OCI-LY7 (cell line): ENCODE measurements at regions not wholly inside any gene's neighbourhood (a gene's known extent, or its start where the extent isn't known, plus 50 kb on each side); places are given as distances from the start of the nearest gene placed in this dataset.

Experiments used
- BruUV-seq: library from RNA; stranded (reverse); fragments of 400-500 nt; replicated peaks from 2 replicates; lab custom pipeline; 2021; lab: Mats Ljungman, UMichigan
- CTCF ChIA-PET: fragments of 300-600 bp; sonication (Branson Sonifier 250); formaldehyde crosslinking; loops from one replicate; lab custom pipeline; 2022; ENCODE audit warnings: antibody characterized with exemption; ENCODE audit not compliant: unreplicated experiment; lab: Charles Lee
- POLR2A ChIA-PET: fragments of 300-600 bp; sonication (Branson Sonifier 250); formaldehyde crosslinking; loops from one replicate; lab custom pipeline; 2022; ENCODE audit warnings: antibody characterized with exemption; lab: Charles Lee
- DNase-seq: peaks from one replicate; pipeline ENCODE4 v3.0.0-alpha.2; 2015; ENCODE audit warnings: low spot score
- H2AFZ ChIP-seq: fragments of 200-600 bp; sonication (generic), shearing (Covaris generic); 2 replicates; pipeline ENCODE4 v1.6.1; 2014; ENCODE audit warnings: mild to moderate bottlenecking, antibody characterized with exemption, low read length, moderate library complexity
- H3K27ac ChIP-seq: fragments of 200-600 bp; sonication (generic); 2 replicates; pipeline ENCODE4 v1.5.1; 2014; ENCODE audit warnings: mixed run types, low read depth, mild to moderate bottlenecking, moderate library complexity, low read length, inconsistent platforms; ENCODE audit not compliant: poor library complexity, severe bottlenecking
- H3K36me3 ChIP-seq: fragments of 200-600 bp; sonication (generic); 2 replicates; pipeline ENCODE4 v1.6.1; 2014; ENCODE audit warnings: mild to moderate bottlenecking, antibody characterized with exemption, low read length, moderate library complexity, mixed read lengths; ENCODE audit not compliant: insufficient read depth
- H3K4me1 ChIP-seq: fragments of 200-600 bp; sonication (generic); 2 replicates; pipeline ENCODE4 v1.5.1; 2014; ENCODE audit warnings: mild to moderate bottlenecking, low read length; ENCODE audit not compliant: insufficient read depth, poor library complexity, severe bottlenecking
- H3K4me2 ChIP-seq: fragments of 200-600 bp; sonication (generic); 2 replicates; pipeline ENCODE4 v1.6.1; 2014; ENCODE audit warnings: mild to moderate bottlenecking, low read length
- H3K4me3 ChIP-seq: fragments of 200-600 bp; sonication (generic); 2 replicates; pipeline ENCODE4 v1.5.1; 2014; ENCODE audit warnings: mild to moderate bottlenecking, low read depth, low read length; ENCODE audit not compliant: poor library complexity, severe bottlenecking
- H3K79me2 ChIP-seq: fragments of 200-600 bp; sonication (generic); 2 replicates; pipeline ENCODE4 v1.6.1; 2016; ENCODE audit warnings: low read depth, mild to moderate bottlenecking, low read length, moderate library complexity, mixed read lengths; ENCODE audit not compliant: insufficient read depth
- H3K9me2 ChIP-seq: fragments of 200-600 bp; sonication (generic); 2 replicates; pipeline ENCODE4 v1.6.1; 2016; ENCODE audit warnings: mild to moderate bottlenecking, low read length, mixed read lengths; ENCODE audit not compliant: insufficient read depth
- H3K9me3 ChIP-seq: fragments of 200-600 bp; sonication (generic); 2 replicates; pipeline ENCODE4 v1.6.1; 2014; ENCODE audit warnings: mild to moderate bottlenecking, mixed run types, low read length, mixed read lengths
- H4K20me1 ChIP-seq: fragments of 200-600 bp; sonication (generic); 2 replicates; pipeline ENCODE4 v1.6.1; 2014; ENCODE audit warnings: mild to moderate bottlenecking, antibody characterized with exemption, low read length, moderate library complexity, mixed read lengths; ENCODE audit not compliant: insufficient read depth
- EZH2phosphoT487 ChIP-seq: fragments of 200-600 bp; sonication (generic); IDR thresholded peaks from 2 replicates; pipeline ENCODE4 v1.6.1; 2018; ENCODE audit warnings: low read depth, borderline replicate concordance, mild to moderate bottlenecking, mixed run types, antibody characterized with exemption, low read length, moderate library complexity, mixed read lengths
- intact Hi-C: fragments of 100-400 bp; cut with micrococcal nuclease; formaldehyde crosslinking; loops from one replicate; pipeline ENCODE4 v1.10.0; 2022; ENCODE audit not compliant: unreplicated experiment
- TF ChIP-seq, protein P1 (sequence below): fragments of 200-600 bp; sonication (generic); conservative IDR thresholded peaks from 2 replicates; pipeline ENCODE4 v1.5.1; 2014; ENCODE audit warnings: mild to moderate bottlenecking, antibody characterized with exemption, low read length, moderate library complexity, mixed read lengths

DNA sequence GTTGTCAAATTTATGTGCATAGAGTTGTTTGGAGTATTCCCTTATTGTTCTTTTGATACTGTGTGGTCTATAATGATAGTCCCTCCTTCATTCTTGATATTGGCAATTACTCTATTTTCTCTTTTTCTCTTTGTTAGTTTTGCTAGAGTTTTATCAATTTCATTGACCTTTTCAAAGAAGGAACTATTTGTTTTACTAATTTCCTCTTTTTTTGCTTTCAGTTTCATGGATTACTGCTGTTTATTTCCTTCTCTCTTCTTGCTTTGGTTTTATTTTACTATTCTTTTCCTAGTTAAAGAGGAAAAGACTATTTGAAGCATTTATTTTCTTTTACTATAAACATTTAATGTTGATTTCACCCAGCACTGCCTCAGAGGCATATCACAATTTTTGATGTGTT, 250.9 kb upstream of the PELI2 start:
- H3K36me3 ChIP-seq, result no peaks in the 10 kb centered on the region
- H3K79me2 ChIP-seq, result no peaks in the 10 kb centered on the region
- no peak overlapping the region for H3K4me2 ChIP-seq
- H3K9me2 ChIP-seq, result no peaks in the 10 kb centered on the region
- no peak overlapping the region for H3K27ac ChIP-seq
- no TSS peak for BruUV-seq
- no peaks in the 10 kb centered on the region for H3K9me3 ChIP-seq
- H3K4me1 ChIP-seq, result no peaks in the 10 kb centered on the region
- H2AFZ ChIP-seq, result no peak overlapping the region
- TF ChIP-seq, protein P1, sequence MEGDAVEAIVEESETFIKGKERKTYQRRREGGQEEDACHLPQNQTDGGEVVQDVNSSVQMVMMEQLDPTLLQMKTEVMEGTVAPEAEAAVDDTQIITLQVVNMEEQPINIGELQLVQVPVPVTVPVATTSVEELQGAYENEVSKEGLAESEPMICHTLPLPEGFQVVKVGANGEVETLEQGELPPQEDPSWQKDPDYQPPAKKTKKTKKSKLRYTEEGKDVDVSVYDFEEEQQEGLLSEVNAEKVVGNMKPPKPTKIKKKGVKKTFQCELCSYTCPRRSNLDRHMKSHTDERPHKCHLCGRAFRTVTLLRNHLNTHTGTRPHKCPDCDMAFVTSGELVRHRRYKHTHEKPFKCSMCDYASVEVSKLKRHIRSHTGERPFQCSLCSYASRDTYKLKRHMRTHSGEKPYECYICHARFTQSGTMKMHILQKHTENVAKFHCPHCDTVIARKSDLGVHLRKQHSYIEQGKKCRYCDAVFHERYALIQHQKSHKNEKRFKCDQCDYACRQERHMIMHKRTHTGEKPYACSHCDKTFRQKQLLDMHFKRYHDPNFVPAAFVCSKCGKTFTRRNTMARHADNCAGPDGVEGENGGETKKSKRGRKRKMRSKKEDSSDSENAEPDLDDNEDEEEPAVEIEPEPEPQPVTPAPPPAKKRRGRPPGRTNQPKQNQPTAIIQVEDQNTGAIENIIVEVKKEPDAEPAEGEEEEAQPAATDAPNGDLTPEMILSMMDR, result no peak
- no peak for TF ChIP-seq EZH2phosphoT487
- ChIA-PET CTCF (no interaction called here), POLR2A (no interaction called here)
- DNase-seq, result no peak
- intact Hi-C loops, result loop anchor here (10.0 kb wide), 1 partner anchor 607 kb away; no protein-coding TSS in a partner anchor
- no peaks in the 10 kb centered on the region for H4K20me1 ChIP-seq
- H3K4me3 ChIP-seq, result no peak overlapping the region

DNA sequence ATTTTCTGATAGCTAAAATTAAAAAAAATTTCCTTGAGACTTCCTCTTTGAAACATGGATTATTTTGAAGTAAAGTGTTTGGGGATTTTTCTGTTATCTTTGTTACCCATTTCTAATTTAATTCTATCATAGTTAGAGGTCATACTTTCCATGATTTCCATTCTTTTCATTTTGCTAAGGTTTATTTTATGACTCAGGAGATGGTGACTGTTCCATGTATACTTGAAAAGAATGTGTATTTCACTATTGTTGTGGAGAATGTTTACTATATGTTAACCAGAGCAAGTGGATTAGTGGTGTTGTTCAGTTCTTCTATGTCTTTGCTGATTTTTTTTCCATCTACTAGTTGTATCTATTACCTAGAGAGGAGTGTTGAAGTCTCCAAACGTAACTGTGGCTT, 250.5 kb upstream of the PELI2 start:
- no peak overlapping the region for H2AFZ ChIP-seq
- no peak overlapping the region for H3K4me2 ChIP-seq
- no peaks in the 10 kb centered on the region for H4K20me1 ChIP-seq
- DNase-seq, result no peak
- H3K4me1 ChIP-seq, result no peaks in the 10 kb centered on the region
- H3K9me3 ChIP-seq, result no peaks in the 10 kb centered on the region
- ChIA-PET POLR2A (no interaction called here), CTCF (no interaction called here)
- no peaks in the 10 kb centered on the region for H3K79me2 ChIP-seq
- intact Hi-C loops, result loop anchor here (10.0 kb wide), 1 partner anchor 607 kb away; no protein-coding TSS in a partner anchor
- BruUV-seq, result no TSS peak
- no peak overlapping the region for H3K27ac ChIP-seq
- no peak for TF ChIP-seq EZH2phosphoT487
- TF ChIP-seq, protein P1, result no peak
- H3K4me3 ChIP-seq, result no peak overlapping the region
- no peaks in the 10 kb centered on the region for H3K9me2 ChIP-seq
- H3K36me3 ChIP-seq, result no peaks in the 10 kb centered on the region

DNA sequence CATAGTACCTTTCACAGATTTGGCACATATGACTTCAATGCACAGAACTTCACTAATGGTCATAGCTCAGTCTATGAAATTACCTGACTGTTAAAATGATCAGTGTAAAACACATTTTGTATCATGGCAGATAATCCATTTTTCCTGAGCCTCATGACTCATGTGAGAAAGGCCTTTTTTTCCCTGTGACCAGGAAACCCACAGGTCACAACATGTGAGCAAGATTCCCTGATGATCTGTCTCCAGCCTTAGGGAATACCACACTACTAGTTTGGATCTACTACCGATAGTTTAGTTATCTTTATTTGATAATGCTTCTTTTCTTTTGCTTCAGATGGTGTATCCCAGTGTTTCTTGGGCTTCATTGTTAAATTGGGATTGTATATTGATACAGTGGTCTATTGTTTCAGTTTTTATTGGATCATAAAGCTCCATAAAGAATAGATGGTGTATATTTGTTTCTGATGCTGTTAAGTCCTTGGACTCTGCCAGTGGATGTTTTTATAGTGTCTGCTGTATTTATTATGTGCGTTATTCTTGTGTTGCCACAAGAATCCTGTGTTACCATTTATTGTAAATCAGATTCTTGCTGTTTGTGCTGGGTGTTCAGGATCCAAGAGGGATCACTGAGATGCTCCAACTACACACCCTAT, 248.7 kb upstream of the PELI2 start:
- ChIA-PET POLR2A (no interaction called here), CTCF (no interaction called here)
- no peak for TF ChIP-seq EZH2phosphoT487
- TF ChIP-seq, protein P1, result no peak
- intact Hi-C loops, result loop anchor here (10.0 kb wide), 1 partner anchor 605 kb away; no protein-coding TSS in a partner anchor
- Histone ChIP-seq H3K9me3 (no peaks in the 10 kb centered on the region), H4K20me1 (no peaks in the 10 kb centered on the region), H3K79me2 (no peaks in the 10 kb centered on the region), H3K36me3 (no peaks in the 10 kb centered on the region), H3K9me2 (no peaks in the 10 kb centered on the region), H3K4me3 (no peak overlapping the region), H3K27ac (no peak overlapping the region), H3K4me1 (no peaks in the 10 kb centered on the region), H2AFZ (no peak overlapping the region), H3K4me2 (no peak overlapping the region)
- DNase-seq, result no peak
- no TSS peak for BruUV-seq
